ELF-1 (cell line): ENCODE measurements at regions not wholly inside any gene's neighbourhood (a gene's known extent, or its start where the extent isn't known, plus 50 kb on each side); places are given as distances from the start of the nearest gene placed in this dataset.
"Not testable (repeated sequence)": the region's sequence is repeated elsewhere in the genome, so short reads cannot be mapped to it uniquely, and the experiment has no call there.

ENCODE experiments used
- DNase-seq: peaks from one replicate; pipeline ENCODE4 v3.0.0-alpha.2; 2016; ENCODE audit warnings: low read depth, low spot score

DNA sequence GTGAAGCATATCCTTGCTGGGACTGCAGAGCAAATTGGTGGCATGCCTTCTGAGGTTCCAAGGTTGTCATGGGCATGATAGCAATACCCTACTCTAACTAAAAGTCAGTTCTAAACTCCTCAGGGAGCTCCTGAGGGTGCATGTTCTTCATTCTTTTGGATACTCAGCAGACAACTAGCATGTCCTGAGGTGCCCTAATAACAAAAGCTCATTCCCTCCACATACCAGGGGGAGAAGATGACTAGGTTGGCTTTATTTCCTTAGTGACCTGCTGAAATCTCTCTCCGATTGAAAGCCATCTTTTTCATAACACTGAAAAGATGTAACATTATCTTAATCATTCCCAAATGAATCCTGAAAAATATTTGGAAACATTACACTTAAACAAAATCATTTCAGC, 188.7 kb upstream of the IGF1 start:
- DNase-seq = no peak

DNA sequence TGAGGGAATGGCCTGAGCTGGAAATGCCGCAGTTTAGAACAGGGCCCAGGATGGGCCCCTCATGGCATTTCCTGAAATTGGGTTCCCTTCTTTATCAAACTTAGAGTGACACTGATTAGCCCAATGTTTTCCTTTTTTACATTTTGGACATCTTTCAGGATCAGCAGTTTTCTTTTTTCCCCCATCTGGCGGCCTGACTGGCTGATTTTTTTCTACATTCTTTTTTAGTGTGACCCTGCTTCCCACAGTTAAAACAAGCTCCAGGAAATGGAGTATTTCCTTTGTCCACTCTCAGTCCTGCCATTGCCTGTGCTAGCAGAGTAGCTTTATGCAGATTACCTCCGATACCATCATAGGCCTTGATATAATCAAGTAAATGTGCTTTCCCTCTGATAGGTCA, 185.8 kb upstream of the IGF1 start:
- DNase-seq = not testable (repeated sequence)

- no peak for DNase-seq
Observed at GRCh38 chr12:102659200-102659911, 179.0 kb upstream of the IGF1 start.

- no peak for DNase-seq
Observed at GRCh38 chr12:102653406-102653805, 173.0 kb upstream of the IGF1 start.

DNA sequence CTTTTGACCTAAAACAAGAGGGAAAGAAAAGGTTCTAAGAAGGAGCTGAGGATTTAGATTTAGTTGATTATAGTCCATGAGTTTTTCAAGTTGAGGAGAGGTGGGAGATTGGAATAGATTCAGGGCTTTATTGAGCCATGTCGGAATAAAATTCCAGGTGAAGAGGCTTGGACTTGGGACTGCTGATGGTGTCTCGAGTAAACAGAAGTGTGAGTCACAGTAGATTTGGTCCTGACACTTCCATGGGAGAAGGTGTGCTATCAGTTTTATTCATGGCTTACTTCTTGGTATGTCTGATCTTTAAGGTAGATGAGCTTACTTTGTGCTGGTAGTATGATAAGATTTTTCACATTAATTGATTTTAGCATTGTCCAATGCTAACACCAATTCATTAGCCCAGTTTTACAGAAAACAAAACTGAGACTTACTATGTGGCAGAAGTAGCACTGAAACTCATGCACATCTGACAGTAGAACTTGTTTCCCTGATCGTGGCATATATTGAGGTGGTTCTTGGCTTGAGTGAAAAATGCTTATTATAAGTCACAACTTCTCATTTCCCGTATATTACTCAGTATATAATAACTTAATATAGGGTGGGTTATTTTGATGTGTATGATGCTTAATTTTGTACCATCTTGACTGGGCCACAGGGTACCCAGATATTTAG, 172.4 kb upstream of the IGF1 start:
- no peak for DNase-seq

- DNase-seq = no peak
Observed at GRCh38 chr12:102645968-102646367, 165.6 kb upstream of the IGF1 start.

- no peak for DNase-seq
Observed at GRCh38 chr12:102643879-102644575, 163.7 kb upstream of the IGF1 start.

DNA sequence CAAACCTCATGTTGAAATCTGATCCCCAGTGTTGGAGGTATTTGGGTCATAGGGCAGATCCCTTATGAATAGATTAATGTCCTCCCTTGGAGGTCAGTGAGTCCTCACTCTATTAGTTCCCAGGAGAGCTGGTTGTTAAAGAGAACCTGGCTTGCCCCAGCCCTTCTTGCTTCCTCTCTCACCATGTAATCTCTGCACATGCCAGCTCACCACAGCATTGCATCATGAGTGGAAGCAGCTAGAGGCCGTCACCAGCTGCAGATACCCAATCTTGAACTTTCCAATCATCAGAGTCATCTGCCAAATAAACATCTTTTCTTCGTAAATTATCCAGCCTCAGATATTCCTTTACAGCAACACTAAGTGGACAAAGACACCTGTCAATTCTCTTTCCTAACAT, 161.8 kb upstream of the IGF1 start:
- no peak for DNase-seq

- not testable (repeated sequence) for DNase-seq
Observed at GRCh38 chr12:102640658-102641057, 160.3 kb upstream of the IGF1 start.

- DNase-seq = no peak
Observed at GRCh38 chr12:102638777-102639176, 158.4 kb upstream of the IGF1 start.

- DNase-seq = no peak
Observed at GRCh38 chr12:102633981-102634605, 153.7 kb upstream of the IGF1 start.

- DNase-seq = no peak
Observed at GRCh38 chr12:102631274-102631673, 150.9 kb upstream of the IGF1 start.

GRCh38 chr12:102629262-102629888, 149.0 kb upstream of the IGF1 start:
- DNase-seq = no peak

DNA sequence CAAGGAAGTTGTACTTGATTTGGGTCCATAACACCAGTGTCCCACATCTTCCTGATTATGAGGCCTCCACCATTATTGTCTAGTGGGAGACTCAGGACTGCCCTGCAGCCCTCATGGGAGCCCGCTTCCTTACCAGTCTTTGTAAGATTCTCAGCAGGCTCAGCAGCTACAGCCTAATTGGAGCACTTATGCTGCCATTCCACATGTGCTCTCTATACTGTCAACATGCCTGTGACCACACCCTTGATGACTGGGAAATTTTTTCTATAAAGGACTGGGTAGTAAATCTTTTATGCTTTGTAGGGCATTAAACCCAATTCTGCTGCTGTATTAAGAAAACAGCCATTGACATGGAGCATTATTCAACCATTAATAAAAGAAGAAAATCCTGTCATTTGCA, 145.5 kb upstream of the IGF1 start:
- no peak for DNase-seq

- no peak for DNase-seq
Observed at GRCh38 chr12:102622618-102623017, 142.3 kb upstream of the IGF1 start.

- DNase-seq = no peak
Observed at GRCh38 chr12:102618197-102618877, 138.0 kb upstream of the IGF1 start.

DNA sequence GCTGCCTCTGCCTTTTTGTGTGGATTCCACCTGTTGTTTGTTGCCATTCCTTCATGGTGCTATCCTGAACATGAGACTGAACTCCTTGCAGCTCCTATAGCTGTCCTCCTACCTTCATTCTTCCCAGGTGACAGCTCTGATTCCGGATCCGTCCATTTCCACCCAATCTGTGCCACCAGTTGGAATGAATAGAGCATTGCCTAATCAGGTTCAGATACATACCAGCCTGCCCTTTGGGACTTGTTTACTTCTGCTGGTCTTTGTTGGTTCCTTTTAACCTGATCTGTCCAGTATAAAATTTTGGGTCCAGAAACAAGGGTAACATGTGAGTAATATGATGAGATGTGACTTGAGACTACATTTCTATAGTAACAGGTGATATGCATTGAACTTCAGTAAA, 136.3 kb upstream of the IGF1 start:
- no peak for DNase-seq

GRCh38 chr12:102611995-102612394, 131.6 kb upstream of the IGF1 start:
- no peak for DNase-seq

GRCh38 chr12:102609996-102610395, 129.6 kb upstream of the IGF1 start:
- DNase-seq = no peak

DNA sequence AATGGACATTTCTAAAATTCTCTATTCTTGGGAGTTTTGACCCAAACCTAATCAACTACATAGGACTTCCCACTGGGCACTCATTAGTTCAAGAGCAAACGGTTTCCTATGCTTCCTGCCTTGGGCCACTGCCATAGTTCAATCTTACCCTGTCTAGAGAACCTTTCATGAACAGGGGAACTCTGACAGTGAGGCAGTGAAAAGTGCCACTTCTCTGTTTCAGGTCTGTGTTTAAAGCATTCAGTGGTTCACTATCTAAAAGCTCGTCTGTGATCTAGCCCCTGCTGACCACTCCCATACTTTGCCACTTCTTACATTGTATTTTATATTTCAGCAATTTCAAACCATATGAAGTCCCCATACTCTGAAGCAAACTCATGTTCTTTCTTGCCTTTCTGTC, 122.7 kb upstream of the IGF1 start:
- DNase-seq = no peak

GRCh38 chr12:102602521-102602920, 122.2 kb upstream of the IGF1 start:
- no peak for DNase-seq
